Left renal cortex interstitium (tissue), 4 donors: ENCODE measurements at regions not wholly inside any gene's neighbourhood (a gene's known extent, or its start where the extent isn't known, plus 50 kb on each side); places are given as distances from the start of the nearest gene placed in this dataset.

Experiments used
- DNase-seq, 4 donors: peaks; one replicate each; pipeline ENCODE4 v3.0.0-alpha.2; 2013; ENCODE audit warnings: low read depth in 4 of 4, low spot score in 2 of 4, missing footprints in 1 of 4

GRCh38 chr9:71590362-71590761 lies 178.0 kb downstream of the CEMIP2 start:
- DNase-seq: no peak

GRCh38 chr9:71589612-71590011 lies 178.7 kb downstream of the CEMIP2 start:
- DNase-seq: no peak

DNA sequence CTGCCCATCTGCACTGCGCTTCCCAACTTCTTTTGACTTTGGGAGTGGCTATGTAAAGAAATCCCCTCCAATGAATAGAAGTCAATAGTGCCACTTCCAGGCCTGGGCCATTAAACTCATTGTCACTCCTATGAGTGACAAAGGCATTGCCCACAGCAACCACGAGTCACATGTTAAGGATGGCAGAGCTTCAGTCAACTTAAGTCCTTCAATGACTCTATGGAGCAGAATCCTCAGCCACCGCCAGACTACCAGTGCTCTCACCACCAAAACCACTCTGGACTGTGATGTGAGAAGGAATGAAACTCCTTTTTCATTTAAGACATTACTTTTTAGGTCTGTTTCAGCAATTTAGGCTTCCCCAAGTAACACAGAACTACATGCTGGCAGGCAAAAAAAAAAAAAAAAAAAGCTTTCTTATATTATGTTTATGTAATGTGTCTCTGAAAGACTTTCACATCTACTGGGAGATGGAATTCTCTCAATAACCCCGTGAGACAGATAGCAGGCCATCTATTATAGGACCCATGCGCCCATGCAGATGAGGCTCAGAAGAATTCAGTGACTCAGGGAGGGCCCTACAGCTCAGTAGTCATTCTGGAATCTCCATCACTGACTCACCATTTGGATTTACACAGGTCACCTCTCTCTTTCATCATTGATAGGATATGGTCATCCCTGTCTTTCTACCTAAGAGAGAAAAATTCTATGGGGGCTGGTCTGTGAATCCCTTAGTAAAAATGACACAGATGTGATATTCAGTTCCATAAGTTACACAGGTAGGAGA lies 180.5 kb downstream of the CEMIP2 start:
- no peak for DNase-seq

GRCh38 chr9:71583792-71584191 lies 184.5 kb downstream of the CEMIP2 start:
- no peak for DNase-seq

GRCh38 chr9:71582347-71582746 lies 186.0 kb downstream of the CEMIP2 start:
- DNase-seq: no peak

DNA sequence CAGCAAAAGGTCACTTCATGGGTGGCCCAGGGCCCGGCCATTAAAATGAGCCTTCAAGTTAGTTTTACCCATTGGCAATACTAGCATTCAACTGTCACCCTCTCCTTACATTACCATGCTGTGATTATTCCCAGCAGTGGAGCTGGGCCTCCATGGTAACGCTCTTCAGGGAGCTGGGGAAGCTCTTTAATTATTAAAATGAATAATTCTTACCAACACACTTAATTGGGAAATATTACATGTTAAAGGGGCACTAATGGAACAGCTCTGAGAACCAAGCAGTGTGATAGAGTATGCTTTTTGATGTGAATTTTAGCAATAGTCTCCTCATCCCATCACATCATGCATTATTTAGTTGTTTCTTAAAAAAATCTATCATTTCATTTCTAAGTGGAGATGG lies 187.2 kb downstream of the CEMIP2 start:
- no peak for DNase-seq

- no peak for DNase-seq
Measured at GRCh38 chr9:71571186-71571585, 197.1 kb downstream of the CEMIP2 start.

DNA sequence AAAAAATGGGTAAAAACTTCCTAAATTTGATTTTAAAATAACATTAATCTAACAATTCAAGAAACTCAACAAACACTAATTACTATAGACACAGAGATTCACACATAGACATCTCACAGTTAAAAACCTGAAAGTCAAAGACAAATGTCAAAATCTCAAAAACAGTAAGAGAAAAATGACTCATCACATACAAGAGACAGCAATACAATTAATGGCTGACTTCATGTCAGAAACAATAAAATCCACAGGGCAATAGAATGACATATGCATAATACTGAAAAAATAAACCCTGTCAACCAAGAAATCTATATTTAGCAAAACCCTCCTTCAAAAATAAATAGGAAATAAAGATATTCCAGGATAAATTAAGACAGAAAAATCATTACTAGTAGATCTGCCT lies 200.4 kb downstream of the CEMIP2 start:
- DNase-seq: no peak

- DNase-seq: no peak
Measured at GRCh38 chr9:71562140-71562539, 206.2 kb downstream of the CEMIP2 start.

GRCh38 chr9:71557310-71557709 lies 211.0 kb downstream of the CEMIP2 start:
- no peak for DNase-seq

DNA sequence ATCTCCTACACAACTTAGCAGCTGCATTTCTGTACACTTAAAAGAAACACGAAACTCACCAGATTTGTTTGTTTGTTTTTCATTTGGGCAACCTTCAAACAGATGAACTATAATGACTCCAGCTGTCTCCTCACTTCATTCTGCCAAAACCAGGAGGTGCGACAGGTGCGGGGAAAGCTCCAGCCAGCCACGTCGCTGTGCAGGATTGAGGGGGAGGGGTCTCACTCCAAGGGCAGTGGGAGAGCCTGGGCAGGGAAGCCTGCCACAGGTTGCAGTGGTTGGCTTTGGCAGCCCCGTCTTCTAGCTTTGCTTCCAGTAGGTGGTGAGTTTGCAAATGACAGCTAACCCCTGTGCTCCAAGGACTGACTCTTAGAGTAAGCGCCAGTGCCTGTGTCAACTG lies 215.8 kb downstream of the CEMIP2 start:
- peak in 1 of 4 donors; percentile 2 for DNase-seq

DNA sequence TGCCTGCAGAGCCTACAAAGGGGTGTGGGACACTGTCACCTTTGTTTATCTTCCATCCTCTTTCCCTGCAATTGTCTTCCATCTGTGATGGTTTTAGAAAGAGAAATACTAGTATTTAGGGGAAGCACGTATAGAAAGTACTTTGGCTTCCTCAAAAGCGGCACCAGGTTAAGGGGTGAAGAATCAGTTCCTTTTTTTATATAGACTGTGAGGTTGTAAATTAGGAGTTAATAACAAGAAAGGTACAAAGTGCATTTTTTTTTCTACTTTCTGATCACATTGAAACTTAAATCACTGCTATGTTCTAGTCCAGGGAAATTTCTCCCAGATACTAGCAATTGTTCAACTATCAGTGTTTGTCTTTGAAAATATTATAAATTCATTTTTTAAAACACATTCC lies 219.3 kb downstream of the CEMIP2 start:
- no peak for DNase-seq

GRCh38 chr9:71544464-71544863 lies 223.8 kb downstream of the CEMIP2 start:
- no peak for DNase-seq

GRCh38 chr9:71541436-71541835 lies 226.9 kb downstream of the CEMIP2 start:
- no peak for DNase-seq

DNA sequence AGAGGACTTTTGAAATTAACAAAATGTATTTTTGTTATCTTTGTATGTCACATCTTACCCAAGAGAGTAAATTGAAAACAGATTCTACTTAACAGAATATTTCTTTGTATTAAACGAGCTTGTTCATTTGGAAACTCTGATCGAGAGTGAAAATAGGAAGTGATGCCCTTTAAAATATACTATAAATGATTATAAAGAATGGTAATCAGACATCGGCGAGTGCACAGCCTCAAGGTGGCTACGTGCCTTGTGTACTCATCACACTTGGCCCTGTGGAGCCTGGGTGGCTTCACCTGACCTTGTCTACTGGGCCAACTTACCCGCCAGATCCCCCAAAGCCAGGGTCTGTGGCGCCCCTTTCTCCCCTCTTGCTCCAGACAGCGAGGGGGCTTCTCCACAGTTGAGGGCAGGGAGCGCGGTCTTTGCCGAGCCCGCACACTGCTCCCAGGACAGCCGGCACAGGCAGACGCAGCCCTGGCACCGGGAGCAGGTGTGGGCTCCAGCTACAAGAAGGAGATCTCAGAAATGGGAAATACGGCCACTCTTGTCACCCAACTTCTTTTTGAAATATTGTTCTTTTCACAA lies 243.2 kb downstream of the CEMIP2 start:
- DNase-seq: no peak

GRCh38 chr9:71524516-71524915 lies 243.8 kb downstream of the CEMIP2 start:
- DNase-seq: no peak

GRCh38 chr9:71521132-71521531 lies 247.2 kb downstream of the CEMIP2 start:
- no peak for DNase-seq

DNA sequence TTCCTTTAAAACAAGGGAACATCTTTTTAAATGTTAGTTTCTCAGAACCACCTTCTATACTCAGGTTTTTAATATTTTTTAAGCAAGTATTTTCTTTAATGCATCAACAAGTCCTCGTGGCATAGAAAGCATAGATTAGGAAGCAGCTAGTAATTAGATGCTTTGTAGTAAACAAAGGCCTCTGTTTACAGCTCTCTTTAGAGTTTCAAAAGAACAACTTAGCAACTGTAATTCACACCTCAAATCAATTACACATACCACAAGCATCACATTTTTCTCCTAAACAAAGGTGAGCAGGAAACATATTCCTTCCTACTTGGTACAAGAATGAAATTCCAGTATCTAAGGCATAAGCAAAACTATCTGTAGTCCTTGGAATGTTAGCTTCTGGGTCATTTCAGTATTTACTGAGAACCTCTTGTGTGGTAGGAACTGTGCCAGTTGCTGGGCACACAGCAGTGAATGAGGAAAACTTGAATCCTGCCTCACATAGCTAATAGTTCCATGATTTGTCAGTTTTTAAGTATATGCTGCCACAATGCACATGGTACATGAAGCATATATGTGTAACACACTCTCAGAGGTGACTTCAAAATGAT lies 249.1 kb downstream of the CEMIP2 start:
- DNase-seq: no peak

- DNase-seq: no peak
Measured at GRCh38 chr9:71518045-71518827, 250.1 kb downstream of the CEMIP2 start.

- DNase-seq: no peak
Measured at GRCh38 chr9:71515626-71516025, 252.7 kb downstream of the CEMIP2 start.

GRCh38 chr9:71515107-71515506 lies 253.2 kb downstream of the CEMIP2 start:
- DNase-seq: no peak
